ENCODE measurements at regions not wholly inside any gene's neighbourhood (a gene's known extent, or its start where the extent isn't known, plus 50 kb on each side); places are given as distances from the start of the nearest gene placed in this dataset.
"Not testable (repeated sequence)": the region's sequence is repeated elsewhere in the genome, so short reads cannot be mapped to it uniquely, and the experiment has no call there.

DNA sequence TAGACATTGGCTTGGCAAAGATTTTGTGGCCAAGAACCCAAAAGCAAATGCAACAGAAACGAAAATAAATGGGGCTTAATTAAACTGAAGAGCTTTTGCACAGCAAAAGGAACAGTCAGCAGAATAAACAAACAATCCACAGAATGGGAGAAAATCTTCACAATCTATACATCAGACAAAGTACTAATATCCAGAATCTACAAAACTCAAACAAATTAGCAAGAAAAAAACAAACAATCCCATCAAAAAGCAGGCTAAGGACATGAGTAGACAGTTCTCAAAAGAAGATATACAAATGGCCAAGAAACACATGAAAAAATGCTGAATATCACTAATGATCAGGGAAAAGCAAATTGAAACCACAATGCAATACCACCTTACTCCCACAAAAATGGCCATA is 81.7 kb downstream of the TMEM212 start:
- TF ChIP-seq, protein P1, sequence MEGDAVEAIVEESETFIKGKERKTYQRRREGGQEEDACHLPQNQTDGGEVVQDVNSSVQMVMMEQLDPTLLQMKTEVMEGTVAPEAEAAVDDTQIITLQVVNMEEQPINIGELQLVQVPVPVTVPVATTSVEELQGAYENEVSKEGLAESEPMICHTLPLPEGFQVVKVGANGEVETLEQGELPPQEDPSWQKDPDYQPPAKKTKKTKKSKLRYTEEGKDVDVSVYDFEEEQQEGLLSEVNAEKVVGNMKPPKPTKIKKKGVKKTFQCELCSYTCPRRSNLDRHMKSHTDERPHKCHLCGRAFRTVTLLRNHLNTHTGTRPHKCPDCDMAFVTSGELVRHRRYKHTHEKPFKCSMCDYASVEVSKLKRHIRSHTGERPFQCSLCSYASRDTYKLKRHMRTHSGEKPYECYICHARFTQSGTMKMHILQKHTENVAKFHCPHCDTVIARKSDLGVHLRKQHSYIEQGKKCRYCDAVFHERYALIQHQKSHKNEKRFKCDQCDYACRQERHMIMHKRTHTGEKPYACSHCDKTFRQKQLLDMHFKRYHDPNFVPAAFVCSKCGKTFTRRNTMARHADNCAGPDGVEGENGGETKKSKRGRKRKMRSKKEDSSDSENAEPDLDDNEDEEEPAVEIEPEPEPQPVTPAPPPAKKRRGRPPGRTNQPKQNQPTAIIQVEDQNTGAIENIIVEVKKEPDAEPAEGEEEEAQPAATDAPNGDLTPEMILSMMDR (IDR thresholded peaks at IDR 0.05): not testable (repeated sequence)
- TF ChIP-seq POLR2A (IDR thresholded peaks at IDR 0.05): not testable (repeated sequence)

Data from uterus (tissue), 2 donors.